Umbilical cord (tissue), 1 donor: ENCODE measurements at regions not wholly inside any gene's neighbourhood (a gene's known extent, or its start where the extent isn't known, plus 50 kb on each side); places are given as distances from the start of the nearest gene placed in this dataset.

Experiments
- DNase-seq: peaks from one replicate; pipeline ENCODE4 v3.0.0-alpha.2; 2015; ENCODE audit warnings: low spot score

DNA sequence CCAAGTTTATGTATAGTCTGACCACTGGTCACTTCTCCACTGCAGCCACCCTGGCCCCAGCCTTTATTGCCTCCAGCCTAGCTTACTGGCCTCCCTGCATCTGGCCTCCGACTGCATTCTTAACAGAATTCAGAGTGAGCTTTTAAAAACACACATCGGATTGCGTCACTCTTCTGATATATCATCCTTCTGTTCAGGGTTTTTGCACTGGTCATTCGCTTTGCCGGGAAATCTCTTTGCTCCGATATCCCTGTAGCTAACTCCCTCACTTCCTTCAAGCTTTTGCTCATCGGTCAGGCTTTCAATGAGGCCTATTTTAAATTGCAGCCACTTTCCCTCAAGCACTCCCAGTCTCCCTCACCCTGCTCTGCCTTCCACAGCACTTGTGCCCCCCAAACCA, 101.6 kb upstream of the DLX2 start:
- peak; percentile 43 for DNase-seq

DNA sequence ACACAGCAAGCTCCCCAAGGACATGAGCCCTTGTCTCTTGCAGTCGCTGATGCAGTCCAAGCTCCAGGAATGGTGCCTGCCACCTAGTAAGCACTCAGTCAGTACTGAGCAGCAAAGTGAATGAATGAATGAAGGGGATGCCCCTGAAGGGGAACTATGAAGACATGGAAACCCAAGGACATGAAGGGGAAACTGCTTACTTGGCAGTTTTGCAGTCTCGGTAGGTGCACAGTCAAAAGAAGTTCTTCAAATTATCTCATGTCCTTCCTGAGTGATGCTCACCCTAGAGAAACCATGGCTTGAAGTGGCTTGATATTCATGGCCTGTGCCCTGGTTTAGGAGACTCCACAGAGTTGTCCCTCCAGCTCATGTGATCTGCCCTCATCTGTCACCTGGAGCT, 102.1 kb upstream of the DLX2 start:
- no peak for DNase-seq

DNA sequence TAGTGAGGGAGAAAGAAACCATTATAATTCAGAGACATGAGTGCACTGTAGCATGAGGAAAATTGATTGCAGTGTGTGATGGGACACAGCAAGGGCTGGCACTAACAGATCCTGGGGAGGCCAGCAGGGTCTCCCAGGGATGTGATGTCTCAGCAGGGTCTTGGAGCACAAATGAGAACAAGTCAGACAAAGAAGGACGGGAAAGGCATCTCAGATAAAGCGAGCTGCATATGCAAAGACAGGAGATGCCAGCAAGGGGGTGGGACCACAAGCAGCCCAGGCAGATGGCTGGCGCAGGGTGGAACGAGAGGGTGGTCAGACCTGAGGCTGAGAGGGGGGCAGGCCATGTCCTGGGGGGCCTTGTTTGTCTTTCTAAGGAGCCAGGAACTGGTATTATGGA, 102.6 kb upstream of the DLX2 start:
- no peak for DNase-seq

DNA sequence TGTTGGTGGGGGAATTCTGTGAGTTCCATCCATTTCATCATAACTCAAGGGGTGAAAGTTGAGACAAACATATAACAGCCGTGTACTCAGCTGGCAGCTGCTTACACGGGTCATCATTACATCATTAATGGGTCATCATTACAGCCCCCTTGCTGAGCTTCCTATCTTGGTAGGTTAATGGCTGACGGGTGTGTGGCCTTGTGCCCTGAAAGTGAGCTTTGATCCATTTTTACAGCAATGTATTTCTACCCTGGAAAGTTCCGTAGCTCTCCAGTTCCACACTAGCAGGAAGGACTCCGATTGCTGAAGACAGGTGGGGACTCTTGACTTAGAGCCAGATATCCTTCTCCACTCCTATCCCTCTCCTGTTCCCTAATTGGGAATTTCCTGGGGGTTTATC, 105.2 kb upstream of the DLX2 start:
- no peak for DNase-seq

DNA sequence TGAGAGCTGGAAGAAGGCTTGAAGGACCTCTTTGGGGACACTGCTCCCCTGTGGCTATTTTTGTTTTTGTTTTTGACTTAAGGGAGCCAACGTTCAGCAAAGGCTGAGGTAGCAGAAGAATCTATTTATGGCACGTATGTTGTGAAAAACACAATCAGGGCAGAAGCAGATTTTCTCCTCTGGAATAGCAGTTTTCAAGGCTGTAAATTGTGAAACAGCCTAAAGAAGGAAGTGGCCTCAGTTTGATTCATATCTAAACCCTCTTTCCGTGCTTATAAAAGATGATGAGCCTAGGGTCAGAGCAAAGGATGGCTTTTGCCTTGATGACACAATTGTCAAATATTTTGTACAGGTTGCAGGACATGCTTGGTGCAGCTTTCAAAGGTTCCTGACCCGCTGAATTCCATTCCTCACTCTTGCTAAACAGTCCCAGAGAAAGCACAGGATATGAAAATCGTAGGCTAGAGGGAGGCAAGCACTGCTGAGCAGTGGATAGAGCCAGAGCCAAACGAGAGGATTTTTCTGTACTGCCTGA, 106.2 kb upstream of the DLX2 start:
- DNase-seq = peak; percentile 24

DNA sequence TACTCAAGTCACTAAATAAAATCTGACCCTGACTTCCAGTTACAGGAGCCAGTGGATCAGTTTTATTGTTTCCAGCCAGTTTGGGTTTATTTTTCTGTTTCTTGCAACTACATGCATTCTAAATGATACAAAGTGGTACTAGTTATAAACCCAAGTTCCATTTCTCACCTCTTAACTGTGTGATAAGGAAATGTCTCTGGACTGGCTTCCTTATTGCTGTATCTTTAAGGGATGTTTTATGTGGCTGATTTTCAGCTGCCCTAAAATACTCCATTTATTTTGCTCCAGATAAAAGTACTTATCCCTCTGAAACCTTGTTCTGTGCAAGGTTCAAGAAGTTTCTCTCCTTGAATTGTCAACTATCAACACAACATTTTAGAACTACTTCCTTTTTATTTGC, 107.9 kb upstream of the DLX2 start:
- DNase-seq = no peak

DNA sequence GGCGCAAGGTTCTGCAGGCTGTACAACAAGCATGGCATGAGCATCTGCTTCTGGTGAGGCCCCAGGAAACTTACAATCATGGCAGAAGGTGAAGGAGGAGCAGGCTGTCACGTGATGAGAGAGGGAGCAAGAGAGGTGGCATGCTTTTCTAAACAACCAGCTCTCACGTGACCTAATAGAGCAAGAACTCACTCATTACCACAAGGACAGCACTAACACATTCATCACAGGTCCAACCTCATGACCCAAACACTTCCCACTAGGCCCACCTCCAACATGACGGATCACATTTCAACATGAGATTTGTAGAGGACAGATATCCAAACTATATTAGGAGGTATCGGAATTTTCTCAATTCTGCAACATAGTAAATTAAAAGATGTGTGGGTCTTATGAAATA, 108.8 kb upstream of the DLX2 start:
- no peak for DNase-seq

DNA sequence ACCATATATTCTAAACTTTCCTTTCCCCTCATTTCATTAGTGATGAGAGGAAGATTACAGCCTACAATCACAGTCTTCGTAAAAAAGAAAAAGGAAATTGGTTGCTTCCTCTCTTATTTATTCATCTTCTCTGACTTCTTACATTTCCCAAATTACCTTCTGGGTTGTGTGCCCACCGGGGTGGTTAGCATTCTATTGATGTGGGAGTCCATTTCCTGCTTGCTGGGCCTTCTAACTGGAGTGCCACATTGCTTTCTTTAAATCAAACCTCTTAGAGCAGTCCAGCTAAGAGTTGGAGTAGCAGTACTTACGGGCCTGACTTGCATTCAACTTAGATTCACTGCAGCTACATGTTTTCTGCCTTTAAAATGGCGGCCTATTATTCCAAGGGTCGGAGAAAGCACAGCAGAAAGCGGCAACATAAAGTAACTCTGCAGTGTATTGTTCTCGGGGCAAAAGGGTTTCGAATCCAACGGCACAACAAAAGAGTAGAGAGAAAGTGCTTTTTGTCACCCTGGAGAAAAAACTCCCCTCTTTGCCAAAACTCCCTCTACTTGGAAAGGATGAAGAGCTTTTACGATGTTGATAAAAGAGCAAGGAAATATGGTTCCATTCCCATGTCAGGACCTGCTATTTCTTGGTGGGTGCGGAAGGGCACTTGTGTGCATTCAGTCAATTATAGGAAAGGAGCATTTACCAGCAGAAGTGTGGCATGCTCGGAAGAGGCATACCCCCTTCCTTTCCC, 110.6 kb upstream of the DLX2 start:
- DNase-seq = no peak

DNA sequence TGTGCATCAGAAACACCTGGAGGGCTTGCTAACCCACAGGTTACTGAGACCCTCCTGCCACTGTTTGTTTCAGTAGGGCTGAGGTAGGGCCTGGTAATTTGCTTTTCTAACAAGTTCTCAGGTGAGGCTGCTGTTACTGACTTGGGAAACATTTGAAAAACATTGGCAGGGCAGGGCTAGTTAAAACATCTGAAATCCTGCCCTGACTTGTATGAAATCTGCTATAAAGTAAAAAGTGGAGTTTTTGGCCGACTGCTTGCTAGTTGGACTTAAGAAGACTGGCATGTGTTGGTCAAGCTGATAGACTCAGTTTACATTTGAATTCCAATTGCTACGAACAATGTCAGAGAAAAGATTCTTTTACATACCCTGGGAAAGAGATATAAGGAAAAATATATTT, 111.6 kb upstream of the DLX2 start:
- no peak for DNase-seq

DNA sequence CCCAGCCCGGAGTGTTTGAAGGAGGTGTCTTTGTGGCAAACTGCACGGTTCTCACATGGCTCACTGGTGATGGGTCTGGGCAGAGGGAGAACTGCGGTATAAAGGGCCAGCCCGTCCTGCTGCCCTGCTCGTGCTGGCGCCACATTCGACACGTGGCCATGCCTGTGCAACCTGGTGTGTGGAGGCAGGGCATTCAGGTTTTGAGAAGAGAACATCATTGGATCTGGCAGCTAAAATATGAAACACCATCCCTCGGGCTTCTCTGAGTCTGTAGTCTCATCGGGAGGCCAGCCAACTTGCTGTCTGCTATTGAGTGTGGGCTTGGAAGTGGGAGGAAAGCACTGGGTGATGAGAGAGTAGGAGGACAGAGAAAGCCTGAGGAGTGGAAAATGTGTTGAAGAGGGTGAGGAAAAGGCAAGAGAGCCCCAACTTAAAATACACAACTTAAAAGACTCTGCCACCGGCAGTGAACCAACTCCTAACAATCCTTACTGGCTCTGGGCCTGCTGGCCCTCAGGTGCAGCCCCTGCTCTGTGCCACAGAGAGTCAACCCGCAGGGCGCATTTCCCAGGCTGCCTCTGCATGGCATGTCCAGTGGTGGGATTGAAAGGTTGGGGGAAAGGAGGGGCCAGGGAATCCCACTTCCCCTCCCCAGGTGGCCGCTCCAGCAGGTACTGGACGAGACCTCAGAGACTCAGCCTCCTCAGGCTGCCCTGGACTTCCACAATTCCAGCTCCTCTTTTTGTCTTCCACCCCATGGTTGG, 112.7 kb upstream of the DLX2 start:
- DNase-seq = no peak

DNA sequence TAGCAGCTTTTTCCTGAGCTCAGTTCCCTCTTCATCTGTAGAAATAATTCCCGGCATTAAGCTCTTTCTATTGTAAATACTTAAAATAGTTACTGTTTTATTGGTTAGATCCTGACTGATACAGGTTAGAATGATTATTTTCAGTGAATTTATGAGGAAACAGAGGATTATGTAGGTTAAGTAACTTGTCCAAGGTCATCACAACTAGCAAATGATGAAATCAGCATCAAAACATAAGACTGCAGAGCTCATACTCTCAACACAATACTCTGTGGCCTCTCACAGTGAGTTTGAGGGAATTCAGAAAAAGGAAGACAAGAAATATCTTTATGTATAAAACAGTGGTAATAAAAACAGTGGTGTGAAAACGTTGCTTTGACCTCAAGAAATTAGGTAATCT, 113.2 kb upstream of the DLX2 start:
- DNase-seq = no peak

DNA sequence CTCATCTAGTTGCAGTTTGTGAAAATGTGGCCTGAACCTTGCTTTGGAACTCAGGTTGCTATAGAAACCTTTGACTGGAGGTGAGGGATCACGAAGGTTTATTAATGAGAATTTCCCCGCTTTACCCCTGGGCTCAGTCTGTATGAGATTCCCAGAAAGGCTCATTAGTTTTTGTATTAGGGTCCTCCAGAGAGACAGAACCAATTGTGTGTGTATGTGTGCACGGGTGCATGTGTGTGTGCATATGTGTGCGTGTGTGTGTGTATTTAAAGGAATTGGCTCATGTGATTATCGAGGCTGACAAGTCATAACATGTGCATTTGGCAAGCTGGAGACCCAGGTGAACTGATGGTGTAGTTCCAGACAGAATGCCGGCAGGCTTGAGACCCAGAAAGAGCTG, 113.8 kb upstream of the DLX2 start:
- no peak for DNase-seq

DNA sequence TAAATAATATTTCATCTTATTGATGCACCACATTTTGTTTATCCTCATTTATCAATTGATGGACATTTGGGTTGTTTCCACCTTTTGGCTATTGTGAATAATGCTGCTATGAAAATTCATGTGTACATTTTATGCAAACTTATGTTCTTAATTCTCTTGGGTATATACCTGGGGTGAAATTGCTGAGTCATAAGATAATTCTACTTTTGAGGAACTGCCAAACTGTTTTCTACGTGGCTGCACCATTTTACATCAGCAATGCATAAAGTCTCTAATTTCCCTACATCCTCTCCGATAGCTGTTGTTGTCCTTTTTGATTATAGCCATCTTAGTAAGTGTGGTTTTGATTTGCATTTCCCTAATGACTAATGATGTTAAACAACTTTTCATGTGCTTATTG, 116.5 kb upstream of the DLX2 start:
- no peak for DNase-seq

DNA sequence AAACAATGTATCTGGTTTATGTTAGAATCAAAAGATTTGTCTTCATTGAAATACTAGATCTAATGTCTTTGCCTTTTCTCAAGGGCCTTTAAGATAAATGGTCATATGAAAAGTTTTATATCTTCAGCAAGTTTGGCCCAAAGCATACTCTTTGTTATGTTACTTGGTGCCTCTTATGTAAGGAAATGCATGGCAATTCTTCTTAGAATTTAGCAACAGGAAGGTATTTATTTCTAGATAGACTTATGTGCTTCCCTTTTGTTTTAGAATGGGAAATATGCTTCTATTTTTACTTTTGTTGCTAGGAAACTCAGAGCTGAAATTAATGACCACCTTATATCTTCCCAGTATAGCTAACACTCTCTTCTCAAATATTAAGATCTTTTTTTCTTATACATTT, 117.4 kb upstream of the DLX2 start:
- DNase-seq = no peak

DNA sequence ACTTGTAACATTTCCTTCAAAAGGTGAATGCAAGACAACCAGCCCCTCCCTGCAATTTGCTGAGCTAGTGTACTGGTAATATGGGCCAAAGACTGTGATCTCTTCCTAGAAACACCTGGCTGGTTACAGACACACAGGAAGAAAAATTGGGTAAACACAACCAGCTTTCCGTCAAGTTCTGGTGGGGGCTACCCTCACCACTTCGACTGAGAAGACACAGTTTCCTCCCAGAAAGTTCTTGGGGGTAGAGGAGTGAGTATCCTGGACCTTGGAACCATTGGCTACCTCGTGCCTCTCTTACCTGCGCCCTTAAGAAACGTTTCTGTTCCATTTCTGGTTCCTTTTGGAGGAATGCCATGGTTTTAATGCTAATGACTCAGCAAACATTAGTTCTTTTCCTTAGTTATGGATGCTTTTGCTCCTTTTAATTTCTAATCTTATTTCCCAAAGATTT, 120.9 kb upstream of the DLX2 start:
- no peak for DNase-seq

DNA sequence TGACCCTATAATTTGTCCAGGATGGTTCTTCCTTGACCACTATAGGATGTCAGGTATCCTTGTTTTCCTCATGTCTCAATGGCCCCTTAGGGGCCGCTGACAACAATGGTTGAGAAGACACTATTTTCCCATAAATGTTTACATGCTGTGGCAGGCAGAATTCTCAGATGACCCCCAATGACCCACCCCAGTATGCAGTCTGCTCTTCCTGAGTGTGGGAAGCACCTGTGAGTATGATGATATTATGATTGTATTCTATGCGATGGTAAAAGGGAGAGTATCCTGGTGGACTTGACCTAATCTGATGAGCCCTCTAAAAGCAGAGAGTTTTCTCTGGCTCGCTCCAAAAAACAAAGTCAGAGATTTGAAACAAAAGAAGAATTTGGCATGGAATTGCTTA, 123.1 kb upstream of the DLX2 start:
- DNase-seq = no peak

DNA sequence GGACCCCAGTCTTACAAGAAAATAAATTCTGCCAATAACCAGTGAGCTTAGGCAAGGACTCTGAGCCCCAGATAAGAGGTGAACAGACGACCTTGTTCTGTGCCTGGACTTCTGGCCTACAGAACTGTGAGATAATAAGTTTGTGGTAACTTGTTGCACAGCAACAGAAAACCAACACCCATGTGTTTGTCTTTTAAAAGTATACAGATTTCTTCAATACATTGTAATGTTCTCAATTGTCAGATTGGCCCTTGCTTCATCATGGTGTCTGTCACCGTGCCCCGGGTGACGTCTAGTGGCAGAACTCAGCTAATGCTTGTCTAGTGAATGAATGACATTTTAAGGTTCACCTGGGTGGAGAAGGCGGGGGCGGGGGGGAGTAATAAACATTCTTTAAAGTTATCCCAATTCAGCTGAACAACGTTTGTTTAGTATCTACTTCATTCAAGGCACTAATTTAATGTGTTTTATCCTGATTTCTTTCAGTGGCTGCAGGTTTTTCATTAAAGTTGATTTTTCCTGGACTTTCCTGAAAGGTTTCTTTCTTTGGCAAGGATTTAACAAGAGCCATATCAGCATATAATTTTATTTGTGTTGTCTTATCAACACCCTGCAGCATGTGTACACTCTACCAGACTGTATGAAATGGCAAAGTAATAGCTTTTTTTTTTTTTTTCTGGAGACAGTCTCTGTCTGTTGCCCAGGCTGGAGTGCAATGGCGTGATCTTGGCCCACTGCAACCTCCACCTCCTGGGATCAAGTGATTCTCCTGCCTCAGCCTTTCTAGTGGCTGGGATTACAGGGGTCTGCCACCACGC, 123.8 kb upstream of the DLX2 start:
- no peak for DNase-seq

DNA sequence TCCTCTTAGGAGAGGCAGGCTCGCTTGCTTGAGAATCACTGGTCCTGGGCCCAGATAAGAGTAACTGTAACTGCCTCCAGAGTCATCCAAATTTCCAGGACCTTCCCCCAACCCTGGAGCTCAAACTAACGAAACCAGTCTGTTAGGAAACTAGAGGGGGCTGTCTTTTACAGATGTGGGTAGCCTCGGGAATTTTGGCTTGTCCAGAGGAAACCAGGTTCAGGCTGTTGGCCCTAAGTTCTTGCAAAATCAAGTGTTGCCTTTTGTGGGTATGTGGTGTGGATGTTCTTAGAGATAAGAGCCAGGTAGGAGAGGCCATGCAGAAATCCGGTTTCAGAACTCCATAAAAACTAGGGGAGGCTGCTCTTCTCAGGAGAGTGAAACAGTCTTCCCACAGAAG, 125.0 kb upstream of the DLX2 start:
- no peak for DNase-seq

DNA sequence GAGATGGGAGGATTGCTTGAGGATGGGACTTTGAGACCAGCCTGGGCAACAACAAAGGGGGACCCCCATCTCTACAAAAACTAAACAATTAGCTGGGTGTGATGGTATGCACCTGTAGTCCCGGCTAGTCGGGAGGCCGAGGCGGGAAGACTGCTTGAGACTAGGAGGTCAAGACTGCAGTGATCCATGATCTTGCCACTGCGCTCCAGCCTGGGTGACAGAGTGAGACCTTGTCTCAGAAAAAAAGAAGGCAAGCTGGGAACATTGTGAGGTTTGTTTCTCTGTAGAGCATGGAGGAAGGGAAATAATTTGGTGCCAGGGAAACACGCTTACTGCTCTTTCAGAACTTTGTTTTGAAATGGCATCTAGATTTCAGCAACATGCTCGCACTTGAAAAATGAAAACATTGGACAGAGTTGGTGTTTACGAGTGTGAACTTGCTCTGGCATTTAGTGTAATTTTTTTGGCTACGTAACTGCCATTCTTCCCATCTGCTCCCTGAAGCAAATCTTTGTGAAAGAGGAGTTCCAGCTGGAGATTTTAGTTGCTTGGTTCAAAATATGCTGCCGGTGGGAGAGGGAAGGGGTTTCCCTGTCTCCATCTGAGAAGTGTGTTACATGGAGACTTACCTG, 125.6 kb upstream of the DLX2 start:
- peak; percentile 68 for DNase-seq

DNA sequence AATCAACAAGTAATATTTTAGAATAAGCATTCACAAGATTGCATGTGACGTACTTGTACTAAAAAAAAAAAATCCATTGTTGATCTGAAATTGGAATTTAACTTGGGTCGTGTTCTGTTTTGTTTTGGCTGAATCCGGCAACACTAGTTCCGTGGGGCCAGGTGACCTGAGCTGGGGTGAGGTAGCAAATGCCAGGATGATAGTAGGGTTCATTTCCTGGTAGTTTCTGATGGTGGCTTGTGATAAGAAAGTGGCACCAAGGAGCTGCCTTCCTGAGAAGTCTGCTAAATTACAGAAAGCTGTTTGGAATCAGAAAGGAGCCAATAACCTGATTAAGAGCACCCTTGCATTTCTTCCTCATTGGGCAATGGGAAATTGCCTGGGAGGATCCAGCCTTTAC, 126.4 kb upstream of the DLX2 start:
- no peak for DNase-seq

DNA sequence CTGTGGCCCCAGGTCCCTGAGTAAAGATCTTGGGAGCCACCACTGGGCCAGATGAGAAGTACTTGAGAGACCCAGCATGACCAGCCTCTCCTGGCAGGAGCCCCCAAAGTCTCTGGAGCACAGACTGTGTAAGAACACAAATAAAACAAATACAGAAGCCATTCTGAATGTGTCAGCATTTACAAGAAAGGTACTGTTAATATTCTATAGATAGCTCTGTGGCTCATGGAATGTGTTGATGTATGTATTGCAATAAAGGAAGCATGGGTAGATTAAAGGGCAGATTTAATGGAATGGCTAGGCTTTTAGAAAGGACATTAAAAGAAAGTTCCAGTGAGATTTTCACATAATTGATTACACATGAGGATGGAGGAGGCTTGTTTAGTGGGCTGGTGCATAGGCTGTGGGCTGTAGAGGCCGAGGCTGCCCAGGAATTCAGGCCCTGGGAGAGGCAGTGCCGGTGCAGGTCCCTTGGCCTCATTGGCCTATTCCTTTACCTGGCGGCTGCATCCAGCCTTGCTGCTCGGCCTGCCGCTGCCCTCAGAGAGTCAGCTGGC, 127.7 kb upstream of the DLX2 start:
- no peak for DNase-seq
